ENCODE measurements at regions not wholly inside any gene's neighbourhood (a gene's known extent, or its start where the extent isn't known, plus 50 kb on each side); places are given as distances from the start of the nearest gene placed in this dataset.

DNA sequence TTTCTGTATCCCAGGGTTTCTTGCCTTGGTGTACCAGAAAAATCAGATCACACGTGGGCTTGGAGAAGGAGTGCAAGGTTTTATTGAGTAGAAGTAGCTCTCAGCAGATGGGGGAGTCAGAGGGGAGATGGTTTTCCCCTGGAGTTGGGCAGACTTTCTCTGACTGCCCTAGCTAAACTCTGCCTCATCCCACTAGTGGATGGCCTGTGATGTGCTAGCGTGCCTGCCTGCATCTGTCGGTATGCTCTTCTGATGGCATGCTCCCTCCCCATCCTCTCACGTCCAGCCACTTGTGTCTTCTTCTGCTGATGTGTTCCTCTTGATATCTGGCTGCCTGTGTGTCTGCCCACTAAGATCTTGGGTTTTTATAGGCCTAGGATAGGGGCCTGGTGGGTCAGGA, 616.1 kb upstream of the RGMB start:
- TF ChIP-seq FOXA1 (IDR thresholded peaks at IDR 0.05) (no peak), SUZ12 (IDR thresholded peaks at IDR 0.05) (no peak), BHLHE40 (IDR thresholded peaks at IDR 0.05; ENCODE audit: borderline replicate concordance) (no peak)
